ENCODE measurements at regions not wholly inside any gene's neighbourhood (a gene's known extent, or its start where the extent isn't known, plus 50 kb on each side); places are given as distances from the start of the nearest gene placed in this dataset.

- no peak for DNase-seq
Observed at GRCh38 chr7:54963155-54963554, 55.7 kb upstream of the EGFR start.

GRCh38 chr7:54964136-54964535, 54.7 kb upstream of the EGFR start:
- no peak for DNase-seq

- no peak for DNase-seq
Observed at GRCh38 chr7:54967377-54967776, 51.4 kb upstream of the EGFR start.

GRCh38 chr7:54968018-54968417, 50.8 kb upstream of the EGFR start:
- no peak for DNase-seq
